ENCODE measurements at regions not wholly inside any gene's neighbourhood (a gene's known extent, or its start where the extent isn't known, plus 50 kb on each side); places are given as distances from the start of the nearest gene placed in this dataset.

DNA sequence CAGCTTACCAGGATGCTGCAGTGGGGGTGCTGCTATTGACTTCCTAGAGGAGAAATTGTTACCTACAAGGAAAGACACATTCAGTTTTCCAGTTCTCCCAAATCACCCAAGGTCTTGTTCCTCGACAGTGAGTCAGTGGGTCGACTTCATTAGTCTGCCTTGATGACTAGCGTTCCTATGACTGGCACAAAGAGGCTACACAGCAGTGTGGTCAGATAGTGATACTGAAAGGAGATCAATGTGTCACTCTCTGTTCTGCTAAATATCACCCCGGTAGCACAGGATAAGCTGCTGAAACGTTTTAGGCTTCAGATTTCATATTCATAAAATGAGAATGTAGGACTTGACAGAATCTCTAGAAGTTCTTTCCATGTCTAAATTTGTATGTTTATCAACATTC lies 357.4 kb downstream of the LMX1A start:
- no peak overlapping the region for H3K4me3 ChIP-seq (ENCODE audit: low read depth in 1 of 3, low read length in 3 of 3)
- H3K9ac ChIP-seq (ENCODE audit: low read depth in 1 of 2, low read length in 2 of 2), result no peak overlapping the region
- H3K27ac ChIP-seq (ENCODE audit: low read depth in 1 of 2, low read length in 2 of 2), result no peak overlapping the region
- H3K27me3 ChIP-seq (ENCODE audit: control insufficient read depth in 4 of 4, insufficient read depth in 4 of 4, low read length in 3 of 4), result peaks cover 0 to 5% (median 0%) of the 10 kb centered on the region in 4 donors
- 70% methylated on average over 5 of the region's 5 CpGs for WGBS
- peaks cover 0 to 1% (median 0%) of the 10 kb centered on the region in 4 donors for H3K9me3 ChIP-seq (ENCODE audit: control insufficient read depth in 4 of 4, low read length in 3 of 4)
- H3K36me3 ChIP-seq (ENCODE audit: control insufficient read depth in 4 of 4, insufficient read depth in 3 of 4, low read depth in 1 of 4, low read length in 3 of 4), result no peaks in the 10 kb centered on the region
- H3K4me1 ChIP-seq (ENCODE audit: control insufficient read depth in 4 of 4, insufficient read depth in 4 of 4, low read length in 3 of 4), result no peaks in the 10 kb centered on the region
- no peak for TF ChIP-seq FOXA1 (IDR thresholded peaks at IDR 0.05)
- TF ChIP-seq GABPA (IDR thresholded peaks at IDR 0.05 in 1 of 2, conservative IDR thresholded peaks at IDR 0.05 in 1 of 2), result no peak
- TF ChIP-seq, protein P1, sequence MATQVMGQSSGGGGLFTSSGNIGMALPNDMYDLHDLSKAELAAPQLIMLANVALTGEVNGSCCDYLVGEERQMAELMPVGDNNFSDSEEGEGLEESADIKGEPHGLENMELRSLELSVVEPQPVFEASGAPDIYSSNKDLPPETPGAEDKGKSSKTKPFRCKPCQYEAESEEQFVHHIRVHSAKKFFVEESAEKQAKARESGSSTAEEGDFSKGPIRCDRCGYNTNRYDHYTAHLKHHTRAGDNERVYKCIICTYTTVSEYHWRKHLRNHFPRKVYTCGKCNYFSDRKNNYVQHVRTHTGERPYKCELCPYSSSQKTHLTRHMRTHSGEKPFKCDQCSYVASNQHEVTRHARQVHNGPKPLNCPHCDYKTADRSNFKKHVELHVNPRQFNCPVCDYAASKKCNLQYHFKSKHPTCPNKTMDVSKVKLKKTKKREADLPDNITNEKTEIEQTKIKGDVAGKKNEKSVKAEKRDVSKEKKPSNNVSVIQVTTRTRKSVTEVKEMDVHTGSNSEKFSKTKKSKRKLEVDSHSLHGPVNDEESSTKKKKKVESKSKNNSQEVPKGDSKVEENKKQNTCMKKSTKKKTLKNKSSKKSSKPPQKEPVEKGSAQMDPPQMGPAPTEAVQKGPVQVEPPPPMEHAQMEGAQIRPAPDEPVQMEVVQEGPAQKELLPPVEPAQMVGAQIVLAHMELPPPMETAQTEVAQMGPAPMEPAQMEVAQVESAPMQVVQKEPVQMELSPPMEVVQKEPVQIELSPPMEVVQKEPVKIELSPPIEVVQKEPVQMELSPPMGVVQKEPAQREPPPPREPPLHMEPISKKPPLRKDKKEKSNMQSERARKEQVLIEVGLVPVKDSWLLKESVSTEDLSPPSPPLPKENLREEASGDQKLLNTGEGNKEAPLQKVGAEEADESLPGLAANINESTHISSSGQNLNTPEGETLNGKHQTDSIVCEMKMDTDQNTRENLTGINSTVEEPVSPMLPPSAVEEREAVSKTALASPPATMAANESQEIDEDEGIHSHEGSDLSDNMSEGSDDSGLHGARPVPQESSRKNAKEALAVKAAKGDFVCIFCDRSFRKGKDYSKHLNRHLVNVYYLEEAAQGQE (IDR thresholded peaks at IDR 0.05), result no peak
- no peak for TF ChIP-seq SP1 (IDR thresholded peaks at IDR 0.05)
- no peak for TF ChIP-seq HNF4A (conservative IDR thresholded peaks at IDR 0.05)
- no peak for TF ChIP-seq TAF1 (conservative IDR thresholded peaks at IDR 0.05)
- DNase-seq (ENCODE audit: low spot score), result no peak

DNA sequence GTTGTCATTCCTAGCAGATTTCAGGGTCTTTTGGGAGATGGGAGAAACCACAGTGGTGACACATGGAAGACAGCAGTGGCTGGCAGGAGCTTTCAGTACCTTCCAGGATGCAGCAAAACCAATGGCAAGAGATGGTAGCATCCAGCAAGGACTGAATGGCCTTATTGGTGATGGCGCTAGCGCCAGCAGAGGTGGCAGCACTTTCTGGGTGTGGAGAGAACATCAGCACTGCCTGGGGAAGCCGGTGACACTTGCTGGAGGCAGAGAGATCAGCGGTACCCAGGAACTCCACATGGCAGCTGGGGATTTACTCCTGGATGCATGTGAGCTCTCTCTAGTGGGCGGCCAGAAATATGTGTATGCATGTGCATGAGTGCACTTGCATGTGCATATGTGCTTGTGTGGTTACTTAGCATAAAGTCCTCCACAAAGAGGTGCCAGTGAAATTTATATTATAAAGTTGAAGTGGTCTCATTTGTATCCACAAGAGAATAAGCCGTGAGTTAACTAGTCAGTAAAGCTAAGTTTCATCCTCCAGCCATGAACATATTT lies 364.7 kb downstream of the LMX1A start:
- H3K9ac ChIP-seq (ENCODE audit: low read depth in 1 of 2, low read length in 2 of 2), result no peak overlapping the region
- TF ChIP-seq, protein P2, sequence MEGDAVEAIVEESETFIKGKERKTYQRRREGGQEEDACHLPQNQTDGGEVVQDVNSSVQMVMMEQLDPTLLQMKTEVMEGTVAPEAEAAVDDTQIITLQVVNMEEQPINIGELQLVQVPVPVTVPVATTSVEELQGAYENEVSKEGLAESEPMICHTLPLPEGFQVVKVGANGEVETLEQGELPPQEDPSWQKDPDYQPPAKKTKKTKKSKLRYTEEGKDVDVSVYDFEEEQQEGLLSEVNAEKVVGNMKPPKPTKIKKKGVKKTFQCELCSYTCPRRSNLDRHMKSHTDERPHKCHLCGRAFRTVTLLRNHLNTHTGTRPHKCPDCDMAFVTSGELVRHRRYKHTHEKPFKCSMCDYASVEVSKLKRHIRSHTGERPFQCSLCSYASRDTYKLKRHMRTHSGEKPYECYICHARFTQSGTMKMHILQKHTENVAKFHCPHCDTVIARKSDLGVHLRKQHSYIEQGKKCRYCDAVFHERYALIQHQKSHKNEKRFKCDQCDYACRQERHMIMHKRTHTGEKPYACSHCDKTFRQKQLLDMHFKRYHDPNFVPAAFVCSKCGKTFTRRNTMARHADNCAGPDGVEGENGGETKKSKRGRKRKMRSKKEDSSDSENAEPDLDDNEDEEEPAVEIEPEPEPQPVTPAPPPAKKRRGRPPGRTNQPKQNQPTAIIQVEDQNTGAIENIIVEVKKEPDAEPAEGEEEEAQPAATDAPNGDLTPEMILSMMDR (IDR thresholded peaks at IDR 0.05; ENCODE audit: low read depth, low read length, missing input control), result no peak
- TF ChIP-seq JUND (IDR thresholded peaks at IDR 0.05) (no peak), HNF4A (conservative IDR thresholded peaks at IDR 0.05) (no peak), TAF1 (conservative IDR thresholded peaks at IDR 0.05) (no peak), RAD21 (IDR thresholded peaks at IDR 0.05) (no peak)
- TF ChIP-seq, protein P3, sequence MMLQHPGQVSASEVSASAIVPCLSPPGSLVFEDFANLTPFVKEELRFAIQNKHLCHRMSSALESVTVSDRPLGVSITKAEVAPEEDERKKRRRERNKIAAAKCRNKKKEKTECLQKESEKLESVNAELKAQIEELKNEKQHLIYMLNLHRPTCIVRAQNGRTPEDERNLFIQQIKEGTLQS (IDR thresholded peaks at IDR 0.05), result no peak
- TF ChIP-seq, protein P4, sequence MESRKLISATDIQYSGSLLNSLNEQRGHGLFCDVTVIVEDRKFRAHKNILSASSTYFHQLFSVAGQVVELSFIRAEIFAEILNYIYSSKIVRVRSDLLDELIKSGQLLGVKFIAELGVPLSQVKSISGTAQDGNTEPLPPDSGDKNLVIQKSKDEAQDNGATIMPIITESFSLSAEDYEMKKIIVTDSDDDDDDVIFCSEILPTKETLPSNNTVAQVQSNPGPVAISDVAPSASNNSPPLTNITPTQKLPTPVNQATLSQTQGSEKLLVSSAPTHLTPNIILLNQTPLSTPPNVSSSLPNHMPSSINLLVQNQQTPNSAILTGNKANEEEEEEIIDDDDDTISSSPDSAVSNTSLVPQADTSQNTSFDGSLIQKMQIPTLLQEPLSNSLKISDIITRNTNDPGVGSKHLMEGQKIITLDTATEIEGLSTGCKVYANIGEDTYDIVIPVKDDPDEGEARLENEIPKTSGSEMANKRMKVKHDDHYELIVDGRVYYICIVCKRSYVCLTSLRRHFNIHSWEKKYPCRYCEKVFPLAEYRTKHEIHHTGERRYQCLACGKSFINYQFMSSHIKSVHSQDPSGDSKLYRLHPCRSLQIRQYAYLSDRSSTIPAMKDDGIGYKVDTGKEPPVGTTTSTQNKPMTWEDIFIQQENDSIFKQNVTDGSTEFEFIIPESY (IDR thresholded peaks at IDR 0.05), result no peak
- no peaks in the 10 kb centered on the region for H3K9me3 ChIP-seq (ENCODE audit: control insufficient read depth in 4 of 4, low read length in 3 of 4)
- peaks cover 0 to 3% (median 0%) of the 10 kb centered on the region in 4 donors for H3K27me3 ChIP-seq (ENCODE audit: control insufficient read depth in 4 of 4, insufficient read depth in 4 of 4, low read length in 3 of 4)
- DNase-seq (ENCODE audit: low spot score), result no peak
- no peaks in the 10 kb centered on the region for H3K36me3 ChIP-seq (ENCODE audit: control insufficient read depth in 4 of 4, insufficient read depth in 3 of 4, low read depth in 1 of 4, low read length in 3 of 4)
- H3K27ac ChIP-seq (ENCODE audit: low read depth in 1 of 2, low read length in 2 of 2), result no peak overlapping the region
- WGBS, result 93% methylated on average over 6 of the region's 6 CpGs
- H3K4me3 ChIP-seq (ENCODE audit: low read depth in 1 of 3, low read length in 3 of 3), result no peak overlapping the region
- H3K4me1 ChIP-seq (ENCODE audit: control insufficient read depth in 4 of 4, insufficient read depth in 4 of 4, low read length in 3 of 4), result no peaks in the 10 kb centered on the region

Data from liver (tissue), 8 donors.